A549 (cell line): ENCODE measurements at regions not wholly inside any gene's neighbourhood (a gene's known extent, or its start where the extent isn't known, plus 50 kb on each side); places are given as distances from the start of the nearest gene placed in this dataset.

ENCODE experiments used
- ATAC-seq, 2 experiments: fragments of 200-7000 bp in 1 of 2; fragments of >200 bp in 1 of 2; cut with Nextera tagmentation in 1 of 2; cut with Tn5 transposase in 1 of 2; 3 replicates each; pipeline versions ENCODE4 v1.8.0 to v1.9.1; 2018 to 2020; ENCODE audit warnings: mild to moderate bottlenecking in 1 of 2, moderate library complexity in 1 of 2
- CTCF ChIA-PET: fragments of 300-600 bp; sonication (Branson Sonifier 250); formaldehyde crosslinking; extraction: SDS; loops from one replicate; lab custom pipeline; 2021; ENCODE audit warnings: antibody characterized with exemption, inconsistent platforms; lab: Yijun Ruan, JAX
- POLR2A ChIA-PET: fragments of 350-600 bp; formaldehyde crosslinking; extraction: SDS; loops from one replicate; lab custom pipeline; 2021; ENCODE audit warnings: antibody characterized with exemption, inconsistent platforms; lab: Yijun Ruan, JAX
- DNase-seq, 2 experiments: peaks; one replicate each; pipeline versions ENCODE4 v3.0.0 to v3.0.0-alpha.2; 2011 to 2016; ENCODE audit warnings: low read depth in 1 of 2, low spot score in 1 of 2
- FAIRE-seq: peaks from 2 replicates; lab custom pipeline; 2011; peaks lifted over from hg19 to GRCh38; lab: Jason Lieb, UNC
- H3K27ac ChIP-seq, 2 experiments: fragments of >200 bp; sonication (Bioruptor Twin); formaldehyde crosslinking; 3 replicates each; pipeline ENCODE4 v1.5.1; 2016 to 2017
- H3K4me1 ChIP-seq: fragments of >200 bp; sonication (Bioruptor Twin); formaldehyde crosslinking; 3 replicates; pipeline ENCODE4 v1.6.1; 2016
- H3K4me2 ChIP-seq: fragments of >200 bp; sonication (Bioruptor Twin); formaldehyde crosslinking; 3 replicates; pipeline ENCODE4 v1.6.1; 2016
- H3K4me3 ChIP-seq: fragments of >200 bp; sonication (Bioruptor Twin); formaldehyde crosslinking; 3 replicates; pipeline ENCODE4 v1.5.1; 2016
- H3K9me3 ChIP-seq: fragments of >200 bp; sonication (Bioruptor Twin); formaldehyde crosslinking; 3 replicates; pipeline ENCODE4 v1.6.1; 2016
- BCL3 ChIP-seq: fragments of >200 bp; sonication (Bioruptor Twin); formaldehyde crosslinking; IDR thresholded peaks from 3 replicates; pipeline ENCODE4 v1.6.1; 2016
- CHD4 ChIP-seq: fragments of 200-600 bp; sonication (generic); IDR thresholded peaks from 2 replicates; pipeline ENCODE4 v1.6.1; 2016; ENCODE audit warnings: antibody characterized with exemption, mild to moderate bottlenecking, borderline replicate concordance
- E2F6 ChIP-seq: IDR thresholded peaks from 2 replicates; pipeline ENCODE4 v1.6.1; 2012; ENCODE audit warnings: low read depth, borderline replicate concordance
- EHMT2 ChIP-seq: fragments of 200-600 bp; sonication (generic); IDR thresholded peaks from 2 replicates; pipeline ENCODE4 v1.6.1; 2016; ENCODE audit warnings: antibody characterized with exemption, low read depth, mild to moderate bottlenecking, moderate library complexity
- ELK1 ChIP-seq: fragments of 150-350 bp; IDR thresholded peaks from 2 replicates; pipeline ENCODE4 v1.6.1; 2014; ENCODE audit warnings: low read depth, mild to moderate bottlenecking, low read length
- ESRRA ChIP-seq: fragments of 150-350 bp; IDR thresholded peaks from 2 replicates; pipeline ENCODE4 v1.6.1; 2014; ENCODE audit warnings: mild to moderate bottlenecking, low read length, borderline replicate concordance
- GATA3 ChIP-seq: IDR thresholded peaks from 2 replicates; pipeline ENCODE4 v1.6.1; 2012; ENCODE audit warnings: borderline replicate concordance
- HDAC2 ChIP-seq: fragments of 200-600 bp; sonication (generic); IDR thresholded peaks from 2 replicates; pipeline ENCODE4 v1.6.1; 2016
- HES2 ChIP-seq: fragments of >200 bp; sonication (Bioruptor Twin); formaldehyde crosslinking; IDR thresholded peaks from 2 replicates; pipeline ENCODE4 v1.6.1; 2016
- HEYL ChIP-seq: fragments of 250-450 bp; sonication (Bioruptor Pico); IDR thresholded peaks from 2 replicates; pipeline ENCODE4 v1.8.0; 2021; ENCODE audit warnings: mild to moderate bottlenecking, moderate library complexity
- HOXB13 ChIP-seq: fragments of 250-450 bp; sonication (Bioruptor Pico); IDR thresholded peaks from 2 replicates; pipeline ENCODE4 v1.5.0; 2020; ENCODE audit warnings: low read depth, mild to moderate bottlenecking, moderate library complexity
- KDM1A ChIP-seq: fragments of 200-600 bp; sonication (generic); IDR thresholded peaks from 2 replicates; pipeline ENCODE4 v1.6.1; 2016; ENCODE audit warnings: low read depth, mild to moderate bottlenecking
- KDM5A ChIP-seq: fragments of 200-600 bp; sonication (generic); IDR thresholded peaks from 2 replicates; pipeline ENCODE4 v1.6.1; 2016; ENCODE audit warnings: antibody characterized with exemption, mild to moderate bottlenecking
- MAFK ChIP-seq: fragments of 450-650 bp; IDR thresholded peaks from 2 replicates; pipeline ENCODE4 v1.6.1; 2014; ENCODE audit not compliant: partially characterized antibody
- MYC ChIP-seq: IDR thresholded peaks from 2 replicates; pipeline ENCODE4 v1.6.1; 2012; ENCODE audit warnings: mild to moderate bottlenecking, inconsistent platforms, low read length, improper control_type of control experiment, borderline replicate concordance
- PBX3 ChIP-seq: IDR thresholded peaks from 2 replicates; pipeline ENCODE4 v1.6.1; 2012
- PHF8 ChIP-seq: fragments of 200-600 bp; sonication (generic); IDR thresholded peaks from 2 replicates; pipeline ENCODE4 v1.6.1; 2016; ENCODE audit warnings: low read depth, mild to moderate bottlenecking, antibody characterized with exemption, moderate library complexity, borderline replicate concordance
- POLR2A ChIP-seq: IDR thresholded peaks from 2 replicates; pipeline ENCODE4 v1.6.1; 2012; ENCODE audit warnings: mild to moderate bottlenecking, low read length
- POLR2AphosphoS2 ChIP-seq: conservative IDR thresholded peaks from 2 replicates; pipeline ENCODE4 v1.6.1; 2012; ENCODE audit warnings: low read length, improper control_type of control experiment, inconsistent platforms
- RAD21 ChIP-seq, 2 experiments: fragments of >200 bp in 1 of 2; sonication (Bioruptor Twin) in 1 of 2; formaldehyde crosslinking in 1 of 2; IDR thresholded peaks in 1 of 2; conservative IDR thresholded peaks in 1 of 2; 2 replicates in 1 of 2; 3 replicates in 1 of 2; pipeline ENCODE4 v1.6.1; 2012 to 2018; ENCODE audit warnings: inconsistent platforms in 1 of 2
- RCOR1 ChIP-seq: fragments of 150-350 bp; IDR thresholded peaks from 2 replicates; pipeline ENCODE4 v1.6.1; 2014; ENCODE audit warnings: antibody characterized with exemption, low read length, low read depth
- RNF2 ChIP-seq: fragments of 200-600 bp; sonication (generic); IDR thresholded peaks from 2 replicates; pipeline ENCODE4 v1.6.1; 2016; ENCODE audit warnings: low read depth, mild to moderate bottlenecking, antibody characterized with exemption, moderate library complexity, borderline replicate concordance
- SMC3 ChIP-seq: fragments of >200 bp; sonication (Bioruptor Twin); formaldehyde crosslinking; IDR thresholded peaks from 3 replicates; pipeline ENCODE4 v1.6.1; 2018; ENCODE audit warnings: inconsistent platforms
- SREBF2 ChIP-seq: fragments of 450-650 bp; IDR thresholded peaks from 2 replicates; pipeline ENCODE4 v1.6.1; 2014; ENCODE audit warnings: mild to moderate bottlenecking, moderate library complexity
- TFCP2L1 ChIP-seq: fragments of 250-450 bp; sonication (Bioruptor Pico); IDR thresholded peaks from 2 replicates; pipeline ENCODE4 v1.5.0; 2021; ENCODE audit warnings: mild to moderate bottlenecking
- TP53 ChIP-seq: fragments of 250-450 bp; sonication (Bioruptor Pico); IDR thresholded peaks from 2 replicates; pipeline ENCODE4 v1.5.0; 2021; ENCODE audit warnings: mild to moderate bottlenecking, moderate library complexity
- ZC3H11A ChIP-seq: fragments of 450-650 bp; IDR thresholded peaks from 2 replicates; pipeline ENCODE4 v1.6.1; 2014; ENCODE audit warnings: antibody characterized with exemption, mild to moderate bottlenecking
- ZSCAN20 ChIP-seq: fragments of 250-450 bp; sonication (Bioruptor Pico); IDR thresholded peaks from 2 replicates; pipeline ENCODE4 v1.8.0; 2022; ENCODE audit warnings: mild to moderate bottlenecking, moderate library complexity
- WGBS: methylation state at CpG from one replicate; pipeline ENCODE4 v1.1.6; 2017; ENCODE audit errors: missing lambda C conversion rate; 5-methylcytosine and 5-hydroxymethylcytosine counted together

- FAIRE-seq: no peak
- no peak for DNase-seq
- CTCF ChIA-PET: no interaction called here
- Histone ChIP-seq H3K27ac (peak overlapping the region; percentile 89 to 93; a peak in 4 of 6 replicates), H3K4me1 (peaks cover 34% of the 10 kb centered on the region), H3K4me2 (no peak overlapping the region), H3K4me3 (no peak overlapping the region), H3K9me3 (no peaks in the 10 kb centered on the region)
- no peak for TF ChIP-seq E2F6
- TF ChIP-seq EHMT2: no peak
- no peak for TF ChIP-seq TFCP2L1 (CRISPR knock-in tag)
- TF ChIP-seq MAFK: no peak
- TF ChIP-seq TP53 (CRISPR knock-in tag): no peak
- TF ChIP-seq RNF2: no peak
- TF ChIP-seq GATA3: no peak
- no peak for TF ChIP-seq PBX3
- ATAC-seq: no peak
- POLR2A ChIA-PET: no interaction called here
- 97% methylated on average over 4 of the region's 6 CpGs for WGBS
Observed at GRCh38 chr6:4349931-4350330, 214.6 kb upstream of the ECI2 start.

GRCh38 chr6:4349323-4349722 lies 213.9 kb upstream of the ECI2 start:
- TF ChIP-seq HES2 (no peak), TP53 (CRISPR knock-in tag) (no peak), ELK1 (no peak), CHD4 (no peak), SMC3 (no peak), EHMT2 (no peak), MYC (no peak), RCOR1 (no peak), HDAC2 (no peak), RNF2 (no peak), RAD21 (conservative IDR thresholded peaks at IDR 0.05 in 1 of 2, IDR thresholded peaks at IDR 0.05 in 1 of 2) (no peak), HEYL (CRISPR knock-in tag) (no peak), POLR2AphosphoS2 (no peak), ZC3H11A (no peak)
- peak overlapping the region in 1 of 2 experiments; percentile 93; a peak in 2 of 6 replicates for H3K27ac ChIP-seq
- ATAC-seq (no peak), DNase-seq (no peak), FAIRE-seq (no peak)
- no peak overlapping the region for H3K4me3 ChIP-seq
- CTCF ChIA-PET: no interaction called here
- no peak overlapping the region for H3K4me2 ChIP-seq
- 91% methylated on average over 11 of the region's 11 CpGs for WGBS
- no peaks in the 10 kb centered on the region for H3K9me3 ChIP-seq
- POLR2A ChIA-PET: no interaction called here
- peaks cover 28% of the 10 kb centered on the region for H3K4me1 ChIP-seq

GRCh38 chr6:4348462-4349112 lies 213.2 kb upstream of the ECI2 start:
- ChIA-PET CTCF (no interaction called here), POLR2A (no interaction called here)
- DNase-seq: no peak
- TF ChIP-seq ESRRA (no peak), PHF8 (no peak), GATA3 (no peak), HOXB13 (CRISPR knock-in tag) (no peak), POLR2A (no peak), ZSCAN20 (CRISPR knock-in tag) (no peak), BCL3 (no peak), RNF2 (no peak), KDM1A (no peak), PBX3 (no peak), MAFK (no peak), KDM5A (no peak), POLR2AphosphoS2 (no peak), SREBF2 (no peak)
- Histone ChIP-seq H3K27ac (0 out of 6 replicates have a peak overlapping the region, but pooled peaks of 1 of the 2 experiments have one; percentile 8), H3K4me3 (no peak overlapping the region), H3K4me1 (peaks cover 25% of the 10 kb centered on the region), H3K4me2 (no peak overlapping the region), H3K9me3 (no peaks in the 10 kb centered on the region)
- WGBS: 81% methylated on average over 14 of the region's 14 CpGs
- FAIRE-seq: no peak
- ATAC-seq: no peak
